GM18498 (cell line): ENCODE measurements at regions not wholly inside any gene's neighbourhood (a gene's known extent, or its start where the extent isn't known, plus 50 kb on each side); places are given as distances from the start of the nearest gene placed in this dataset.
A peak's percentile ranks its signal among the peaks of the same experiment; 100 is the strongest.

ENCODE experiments used
- ATAC-seq: cut with Tn5 transposase; IDR thresholded peaks from one replicate; pipeline ENCODE4 v1.9.1; 2021; ENCODE audit warnings: mild to moderate bottlenecking, moderate library complexity; ENCODE audit not compliant: unreplicated experiment

GRCh38 chr3:148203297-148204010, 494.2 kb upstream of the AGTR1 start:
- no peak for ATAC-seq

GRCh38 chr3:148204131-148204530, 493.6 kb upstream of the AGTR1 start:
- no peak for ATAC-seq

DNA sequence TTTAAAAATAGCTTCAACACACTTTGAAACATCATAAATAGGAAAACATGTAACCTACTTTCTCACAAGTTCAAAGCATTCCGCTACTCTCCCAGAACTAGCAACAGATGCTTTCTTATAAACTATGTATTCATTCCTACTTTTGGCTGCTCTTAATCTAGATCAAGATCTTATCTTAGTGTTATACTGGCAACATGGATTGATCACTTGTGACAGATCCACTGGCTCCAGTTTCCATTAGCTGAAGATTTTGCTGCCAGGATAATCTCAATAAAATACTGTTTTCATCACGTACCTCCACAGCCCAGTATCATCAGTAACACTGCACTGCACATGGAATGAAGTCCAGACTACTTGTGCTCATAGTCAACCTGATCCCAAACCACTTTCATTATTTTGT, 491.7 kb upstream of the AGTR1 start:
- ATAC-seq: no peak

- no peak for ATAC-seq
These were observed 491.3 kb upstream of the AGTR1 start for GRCh38 chr3:148206446-148206845.

DNA sequence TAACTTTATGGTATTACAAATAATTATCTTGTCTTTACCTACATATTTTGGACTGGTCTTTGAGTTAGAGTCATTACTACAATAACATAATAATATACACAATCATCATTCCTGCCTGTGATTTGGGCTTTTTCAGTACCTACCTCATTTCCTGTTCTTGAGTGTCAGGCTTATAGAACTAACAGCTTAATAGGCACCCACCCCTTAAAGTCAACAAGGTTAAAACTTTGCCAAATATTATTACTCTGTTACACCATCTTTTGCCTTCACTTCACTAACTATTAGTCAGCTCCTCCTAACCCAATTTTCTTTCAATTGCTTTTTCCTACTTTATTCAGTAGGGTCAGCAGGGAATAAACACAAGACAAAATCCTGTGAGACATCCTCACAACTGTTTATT, 488.7 kb upstream of the AGTR1 start:
- ATAC-seq: no peak

- ATAC-seq: peak; percentile 91
These were observed 486.0 kb upstream of the AGTR1 start for GRCh38 chr3:148211725-148212124.

- no peak for ATAC-seq
These were observed 483.0 kb upstream of the AGTR1 start for GRCh38 chr3:148214705-148215104.

GRCh38 chr3:148217317-148217716, 480.4 kb upstream of the AGTR1 start:
- ATAC-seq: no peak

GRCh38 chr3:148218222-148218621, 479.5 kb upstream of the AGTR1 start:
- no peak for ATAC-seq

GRCh38 chr3:148219999-148220398, 477.7 kb upstream of the AGTR1 start:
- ATAC-seq: no peak

- ATAC-seq: peak; percentile 54
These were observed 476.4 kb upstream of the AGTR1 start for GRCh38 chr3:148221303-148221702.

DNA sequence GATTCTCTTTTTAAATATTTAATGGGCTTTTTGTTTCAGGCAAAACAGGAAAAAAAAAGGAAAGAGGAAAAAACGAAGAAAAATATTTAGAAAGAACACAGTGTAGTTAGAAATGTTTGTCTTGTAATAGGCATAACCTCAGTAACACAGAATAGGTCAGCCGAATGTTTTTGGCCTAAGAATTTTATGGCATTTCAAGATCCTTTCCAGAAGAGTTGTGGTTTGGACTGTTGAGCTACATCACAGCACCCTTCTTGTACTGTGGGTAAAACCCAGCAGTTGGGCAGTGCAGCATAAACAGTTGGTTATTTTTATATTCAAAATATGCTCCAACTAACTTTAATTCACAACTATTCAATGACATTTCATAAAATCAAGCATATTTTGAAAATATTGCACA, 474.4 kb upstream of the AGTR1 start:
- no peak for ATAC-seq

- no peak for ATAC-seq
These were observed 471.5 kb upstream of the AGTR1 start for GRCh38 chr3:148226246-148226645.

- no peak for ATAC-seq
These were observed 470.2 kb upstream of the AGTR1 start for GRCh38 chr3:148227534-148227933.

- peak; percentile 85 for ATAC-seq
These were observed 468.6 kb upstream of the AGTR1 start for GRCh38 chr3:148229107-148229506.

DNA sequence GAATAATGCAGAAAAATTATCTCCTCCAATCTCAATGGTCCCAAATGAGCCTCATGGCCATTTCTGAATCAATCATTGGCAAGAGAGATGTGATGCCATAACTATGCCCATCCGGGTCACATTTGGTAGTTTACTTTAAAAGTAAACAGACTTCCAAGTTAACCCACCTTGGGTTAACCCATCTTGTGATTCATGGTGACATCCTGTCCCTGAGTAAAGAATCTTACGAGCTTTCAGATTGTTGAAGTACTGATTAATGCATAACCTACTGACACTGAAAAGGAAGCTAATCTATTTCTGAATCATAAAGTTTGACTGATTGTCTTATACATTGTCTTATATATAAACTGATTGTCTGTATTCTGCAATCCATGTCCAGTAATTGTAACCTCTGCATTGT, 467.2 kb upstream of the AGTR1 start:
- no peak for ATAC-seq

- no peak for ATAC-seq
These were observed 465.3 kb upstream of the AGTR1 start for GRCh38 chr3:148232389-148232788.

- ATAC-seq: no peak
These were observed 464.3 kb upstream of the AGTR1 start for GRCh38 chr3:148233403-148233802.

DNA sequence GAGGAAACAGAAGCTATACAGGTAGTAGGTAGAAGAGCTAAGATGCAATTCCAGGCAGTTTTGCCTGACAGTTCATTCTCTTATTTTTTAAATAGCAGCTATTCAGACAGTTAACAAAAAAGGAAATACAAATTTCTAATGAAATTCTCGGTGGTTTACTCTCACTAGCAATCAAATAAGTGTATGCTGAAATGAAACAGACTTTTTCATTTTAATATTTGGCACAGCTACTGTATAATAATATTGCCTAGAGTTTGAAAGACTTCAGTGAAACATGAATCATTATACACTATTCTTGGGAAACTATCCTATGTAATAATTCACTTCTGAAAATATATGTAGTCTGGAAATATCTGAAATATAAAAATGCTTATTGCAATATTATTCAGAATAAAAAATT, 463.2 kb upstream of the AGTR1 start:
- no peak for ATAC-seq

DNA sequence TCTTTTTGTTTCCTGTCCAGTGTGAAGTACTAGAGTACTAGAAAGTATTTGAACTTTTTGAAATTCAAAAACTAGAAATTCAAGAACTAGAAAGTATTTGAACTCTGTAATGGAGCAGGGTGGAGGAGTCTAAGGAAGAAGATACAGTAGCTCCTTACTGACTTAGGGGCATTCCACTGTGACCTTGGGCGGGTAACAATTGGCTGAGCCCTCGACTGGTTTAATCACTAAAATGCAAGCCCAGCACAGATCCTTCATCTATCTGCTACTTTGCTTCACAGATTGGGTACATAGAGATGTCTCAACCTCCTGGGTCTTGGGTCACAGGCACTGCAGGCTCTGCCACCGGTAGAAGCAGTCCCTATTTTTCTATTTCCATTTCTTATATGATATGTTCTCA, 462.1 kb upstream of the AGTR1 start:
- ATAC-seq: no peak

GRCh38 chr3:148238421-148238821, 459.3 kb upstream of the AGTR1 start:
- ATAC-seq: no peak

DNA sequence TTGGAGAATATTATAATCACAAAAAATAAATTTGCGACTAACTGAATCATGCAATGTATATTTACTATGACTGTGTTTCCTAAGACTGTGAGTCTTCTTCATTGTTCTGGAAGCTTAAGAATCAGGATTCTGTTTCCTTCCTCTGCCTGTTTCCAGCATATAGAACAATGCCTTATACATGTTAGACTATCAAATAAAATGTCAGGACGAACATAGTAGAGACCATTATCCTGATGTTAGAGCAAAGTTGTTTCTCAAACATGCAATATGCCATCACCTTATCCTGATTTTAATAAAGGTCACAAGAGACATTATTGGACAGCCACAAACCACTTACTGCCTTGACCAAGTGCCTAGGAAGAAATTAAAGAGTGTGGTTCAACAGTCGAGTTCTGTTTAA, 457.4 kb upstream of the AGTR1 start:
- ATAC-seq: no peak

DNA sequence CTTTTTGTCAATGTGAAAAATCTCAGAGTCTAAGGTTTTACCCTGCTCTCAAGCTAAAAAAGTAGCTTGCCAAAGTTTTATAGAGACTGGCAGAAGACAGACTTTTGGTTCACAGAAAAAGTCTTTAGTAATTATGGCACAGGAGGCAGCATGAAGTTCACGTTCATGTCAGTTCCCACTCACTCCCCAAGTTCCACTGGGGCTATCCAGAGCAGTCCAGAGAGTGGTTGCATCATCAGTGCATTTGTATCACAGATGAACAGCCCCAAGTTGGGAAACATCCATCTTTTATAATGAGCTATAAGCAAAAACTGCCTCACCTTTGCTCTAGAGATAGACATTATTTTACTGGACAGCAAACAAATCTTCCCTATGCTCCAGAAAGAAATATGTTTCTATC, 454.1 kb upstream of the AGTR1 start:
- no peak for ATAC-seq
